ENCODE measurements at regions not wholly inside any gene's neighbourhood (a gene's known extent, or its start where the extent isn't known, plus 50 kb on each side); places are given as distances from the start of the nearest gene placed in this dataset.
"Not testable (repeated sequence)": the region's sequence is repeated elsewhere in the genome, so short reads cannot be mapped to it uniquely, and the experiment has no call there.

GRCh38 chr9:119870251-119870650 is 501.0 kb upstream of the BRINP1 start:
- not testable (repeated sequence) for TF ChIP-seq CTCF (IDR thresholded peaks at IDR 0.05; ENCODE audit: low read length); EZH2 (IDR thresholded peaks at IDR 0.05; ENCODE audit: borderline replicate concordance, low read length)

Measured in OCI-LY1 (cell line).